ENCODE measurements at regions not wholly inside any gene's neighbourhood (a gene's known extent, or its start where the extent isn't known, plus 50 kb on each side); places are given as distances from the start of the nearest gene placed in this dataset.

DNA sequence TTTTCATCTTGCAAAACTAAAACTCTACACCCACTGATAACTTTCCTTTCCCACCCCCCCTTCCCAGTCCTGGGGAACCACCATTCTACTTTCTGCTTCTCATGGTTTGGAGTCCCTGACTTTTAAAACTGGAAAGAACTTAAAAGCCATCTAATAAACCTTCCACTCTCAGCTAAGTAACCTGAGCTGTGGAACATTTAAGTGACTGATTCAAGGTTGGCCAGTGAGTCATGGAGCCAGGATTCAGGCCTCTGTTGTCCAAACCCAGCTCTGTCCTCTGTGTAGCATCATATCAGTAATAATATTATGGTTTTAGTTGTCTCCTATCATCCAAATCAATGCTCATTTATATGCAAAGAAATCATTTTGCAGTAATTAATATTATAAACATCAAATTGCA is 176.0 kb upstream of the NT5E start:
- Histone ChIP-seq H3K4me2 (ENCODE audit: insufficient read depth, low read length) (no peak overlapping the region), H3K36me3 (ENCODE audit: control insufficient read depth, insufficient read depth, low read length) (no peaks in the 10 kb centered on the region), H3K4me1 (replicated peaks in 1 of 2; ENCODE audit: control insufficient read depth in 2 of 2, insufficient read depth in 2 of 2, low read length in 2 of 2) (no peaks in the 10 kb centered on the region), H3K79me2 (ENCODE audit: control insufficient read depth, insufficient read depth, low read length) (no peaks in the 10 kb centered on the region), H2AFZ (ENCODE audit: low read depth, low read length) (no peak overlapping the region), H4K20me1 (replicated peaks; ENCODE audit: control insufficient read depth, insufficient read depth, low read length) (no peaks in the 10 kb centered on the region), H3K9me1 (ENCODE audit: control insufficient read depth, insufficient read depth, low read length) (no peaks in the 10 kb centered on the region), H3K27ac (ENCODE audit: extremely low read depth, low read depth, low read length) (no peak overlapping the region), H3K9me3 (replicated peaks; ENCODE audit: control insufficient read depth, insufficient read depth, low read depth, low read length) (no peaks in the 10 kb centered on the region), H3K4me3 (no peak overlapping the region), H3K27me3 (ENCODE audit: control insufficient read depth in 2 of 2, insufficient read depth in 2 of 2, low read length in 2 of 2) (no peaks in the 10 kb centered on the region), H3K9ac (ENCODE audit: insufficient read depth in 1 of 2, low read depth in 2 of 2, low read length in 2 of 2) (no peak overlapping the region)
- FAIRE-seq (no peak), DNase-seq (ENCODE audit: extremely low read depth in 1 of 4, low spot score in 3 of 4) (no peak), ATAC-seq (no peak)
- no TSS peak for BruUV-seq (replicated peaks)
- CTCF ChIA-PET (ENCODE audit: low intra/inter-chr PET ratio): no interaction called here
- in situ Hi-C loops (cut with MboI) (no loop called here), intact Hi-C loops (cut with micrococcal nuclease) (no loop called here)
- POLR2A ChIA-PET: no interaction called here
- TF ChIP-seq POLR3A (IDR thresholded peaks at IDR 0.05; ENCODE audit: borderline replicate concordance, extremely low read depth, insufficient read depth, insufficient read length): no peak
- no peak for TF ChIP-seq RREB1 (CRISPR knock-in tag; IDR thresholded peaks at IDR 0.05)
- TF ChIP-seq MAFK (IDR thresholded peaks at IDR 0.05; ENCODE audit: low read length): no peak
- TF ChIP-seq FOXJ2 (tag; IDR thresholded peaks at IDR 0.05): no peak
- TF ChIP-seq ZBTB8A (IDR thresholded peaks at IDR 0.05; ENCODE audit: partially characterized antibody): no peak
- TF ChIP-seq, protein P1, sequence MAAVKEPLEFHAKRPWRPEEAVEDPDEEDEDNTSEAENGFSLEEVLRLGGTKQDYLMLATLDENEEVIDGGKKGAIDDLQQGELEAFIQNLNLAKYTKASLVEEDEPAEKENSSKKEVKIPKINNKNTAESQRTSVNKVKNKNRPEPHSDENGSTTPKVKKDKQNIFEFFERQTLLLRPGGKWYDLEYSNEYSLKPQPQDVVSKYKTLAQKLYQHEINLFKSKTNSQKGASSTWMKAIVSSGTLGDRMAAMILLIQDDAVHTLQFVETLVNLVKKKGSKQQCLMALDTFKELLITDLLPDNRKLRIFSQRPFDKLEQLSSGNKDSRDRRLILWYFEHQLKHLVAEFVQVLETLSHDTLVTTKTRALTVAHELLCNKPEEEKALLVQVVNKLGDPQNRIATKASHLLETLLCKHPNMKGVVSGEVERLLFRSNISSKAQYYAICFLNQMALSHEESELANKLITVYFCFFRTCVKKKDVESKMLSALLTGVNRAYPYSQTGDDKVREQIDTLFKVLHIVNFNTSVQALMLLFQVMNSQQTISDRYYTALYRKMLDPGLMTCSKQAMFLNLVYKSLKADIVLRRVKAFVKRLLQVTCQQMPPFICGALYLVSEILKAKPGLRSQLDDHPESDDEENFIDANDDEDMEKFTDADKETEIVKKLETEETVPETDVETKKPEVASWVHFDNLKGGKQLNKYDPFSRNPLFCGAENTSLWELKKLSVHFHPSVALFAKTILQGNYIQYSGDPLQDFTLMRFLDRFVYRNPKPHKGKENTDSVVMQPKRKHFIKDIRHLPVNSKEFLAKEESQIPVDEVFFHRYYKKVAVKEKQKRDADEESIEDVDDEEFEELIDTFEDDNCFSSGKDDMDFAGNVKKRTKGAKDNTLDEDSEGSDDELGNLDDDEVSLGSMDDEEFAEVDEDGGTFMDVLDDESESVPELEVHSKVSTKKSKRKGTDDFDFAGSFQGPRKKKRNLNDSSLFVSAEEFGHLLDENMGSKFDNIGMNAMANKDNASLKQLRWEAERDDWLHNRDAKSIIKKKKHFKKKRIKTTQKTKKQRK (IDR thresholded peaks at IDR 0.05; ENCODE audit: borderline replicate concordance, low read depth, low read length): no peak
- TF ChIP-seq HINFP (tag; conservative IDR thresholded peaks at IDR 0.05; ENCODE audit: low read depth): no peak
- no peak for TF ChIP-seq GATAD2A (IDR thresholded peaks at IDR 0.05)
- TF ChIP-seq ZNF316 (IDR thresholded peaks at IDR 0.05): no peak
- no peak for TF ChIP-seq HDAC1 (IDR thresholded peaks at IDR 0.05)
- no peak for TF ChIP-seq LEF1 (IDR thresholded peaks at IDR 0.05)

Measured in K562 (cell line).